CD4-positive, alpha-beta T cell (primary cell): ENCODE measurements at regions not wholly inside any gene's neighbourhood (a gene's known extent, or its start where the extent isn't known, plus 50 kb on each side); places are given as distances from the start of the nearest gene placed in this dataset.

Experiments
- ATAC-seq: fragments of 200-7000 bp; cut with Tn5 transposase; one replicate; pipeline ENCODE4 v1.10.0; 2022; ENCODE audit warnings: mild to moderate bottlenecking; ENCODE audit not compliant: poor library complexity
- CTCF ChIA-PET: fragments of 350-600 bp; sonication (Branson Sonifier 250); formaldehyde crosslinking; loops from one replicate; lab custom pipeline; 2021; ENCODE audit warnings: antibody characterized with exemption, inconsistent platforms; lab: Charles Lee
- POLR2A ChIA-PET: fragments of 350-600 bp; sonication (Branson Sonifier 250); formaldehyde crosslinking; loops from one replicate; lab custom pipeline; 2021; ENCODE audit warnings: antibody characterized with exemption, inconsistent platforms; lab: Charles Lee
- DNase-seq, 14 experiments: peaks; one replicate each; pipeline ENCODE4 v3.0.0-alpha.2; 2013 to 2020; ENCODE audit warnings: mixed read lengths in 2 of 14
- H3K27ac ChIP-seq, 2 donors: one replicate each; pipeline versions ENCODE4 v1.5.1 to v1.7.0; 2013; ENCODE audit warnings: low read length in 2 of 2, low read depth in 1 of 2, mild to moderate bottlenecking in 1 of 2
- H3K27me3 ChIP-seq, 2 experiments: 1 replicate in 1 of 2; 2 replicates in 1 of 2; pipeline versions ENCODE4 v1.6.1 to v1.7.0; 2013; ENCODE audit warnings: low read length in 2 of 2, control low read depth in 1 of 2, mild to moderate bottlenecking in 1 of 2, moderate library complexity in 1 of 2; ENCODE audit not compliant: insufficient read depth in 2 of 2, control insufficient read depth in 1 of 2
- H3K36me3 ChIP-seq: one replicate; pipeline ENCODE4 v1.6.1; 2013; ENCODE audit warnings: low read length, control low read depth; ENCODE audit not compliant: insufficient read depth
- H3K4me1 ChIP-seq: one replicate; pipeline ENCODE4 v1.6.1; 2013; ENCODE audit warnings: low read length, control low read depth; ENCODE audit not compliant: insufficient read depth
- H3K4me3 ChIP-seq: one replicate; pipeline ENCODE4 v1.5.1; 2013; ENCODE audit warnings: mild to moderate bottlenecking, low read length, moderate library complexity
- H3K9me3 ChIP-seq, 2 experiments: 1 replicate in 1 of 2; 2 replicates in 1 of 2; pipeline versions ENCODE4 v1.6.1 to v1.7.0; 2013; ENCODE audit warnings: low read length in 2 of 2, mild to moderate bottlenecking in 2 of 2, control low read depth in 1 of 2, moderate library complexity in 1 of 2; ENCODE audit not compliant: control insufficient read depth in 1 of 2, insufficient read depth in 1 of 2
- H3K27ac Mint-ChIP-seq: one replicate; pipeline ENCODE4 v1.8.0; 2020; ENCODE audit warnings: mixed read lengths
- H3K27me3 Mint-ChIP-seq: one replicate; pipeline ENCODE4 v1.8.0; 2021; ENCODE audit warnings: mixed read lengths
- H3K36me3 Mint-ChIP-seq: one replicate; pipeline ENCODE4 v1.8.0; 2021; ENCODE audit warnings: low read depth, mixed read lengths
- H3K4me1 Mint-ChIP-seq: one replicate; pipeline ENCODE4 v1.8.0; 2021; ENCODE audit warnings: low read depth, mixed read lengths
- H3K4me3 Mint-ChIP-seq: one replicate; pipeline ENCODE4 v1.8.0; 2020; ENCODE audit warnings: mild to moderate bottlenecking, mixed read lengths
- H3K9me3 Mint-ChIP-seq: one replicate; pipeline ENCODE4 v1.8.0; 2020; ENCODE audit warnings: mixed read lengths
- CTCF ChIP-seq: fragments of 200-600 bp; IDR thresholded peaks from one replicate; pipeline ENCODE4 v1.8.0; 2022; ENCODE audit warnings: antibody characterized with exemption, mild to moderate bottlenecking
- intact Hi-C, 2 experiments: fragments of 100-400 bp; cut with DNase I in 1 of 2; cut with micrococcal nuclease in 1 of 2; formaldehyde crosslinking; loops; one replicate each; pipeline versions ENCODE4 v1.15.1 to v1.9.0; 2023 to 2025; cut with DNase I, micrococcal nuclease

GRCh38 chr18:55100817-55101457 is 141.7 kb upstream of the CCDC68 start:
- Histone ChIP-seq H3K4me1 (no peaks in the 10 kb centered on the region), H3K4me3 (no peak overlapping the region), H3K27me3 (peaks cover 0 to 3% of the 10 kb centered on the region in 2 experiments), H3K9me3 (peaks cover 0 to 6% of the 10 kb centered on the region in 2 experiments), H3K27ac (no peak overlapping the region), H3K36me3 (no peaks in the 10 kb centered on the region)
- intact Hi-C loops: no loop called here
- DNase-seq (no peak), ATAC-seq (no peak)
- TF ChIP-seq CTCF: no peak
- H3K36me3 Mint-ChIP-seq: no peaks in the 10 kb centered on the region
- H3K4me1 Mint-ChIP-seq: no peaks in the 10 kb centered on the region
- CTCF ChIA-PET: interaction anchor here (0.5 kb wide), 1 partner anchor 86 kb away, joined by 6 read pairs; no protein-coding TSS in a partner anchor
- peaks cover 8% of the 10 kb centered on the region for H3K27me3 Mint-ChIP-seq
- no peak overlapping the region for H3K4me3 Mint-ChIP-seq
- POLR2A ChIA-PET: no interaction called here
- H3K9me3 Mint-ChIP-seq: no peaks in the 10 kb centered on the region
- no peak overlapping the region for H3K27ac Mint-ChIP-seq

- Histone ChIP-seq H3K4me1 (no peaks in the 10 kb centered on the region), H3K27me3 (peaks cover 0 to 3% of the 10 kb centered on the region in 2 experiments), H3K27ac (no peak overlapping the region), H3K4me3 (no peak overlapping the region), H3K36me3 (no peaks in the 10 kb centered on the region), H3K9me3 (peaks cover 0 to 4% of the 10 kb centered on the region in 2 experiments)
- peaks cover 4% of the 10 kb centered on the region for H3K27me3 Mint-ChIP-seq
- H3K27ac Mint-ChIP-seq: no peak overlapping the region
- no peak for ATAC-seq
- H3K9me3 Mint-ChIP-seq: no peaks in the 10 kb centered on the region
- H3K4me3 Mint-ChIP-seq: no peak overlapping the region
- intact Hi-C loops: no loop called here
- no peaks in the 10 kb centered on the region for H3K4me1 Mint-ChIP-seq
- ChIA-PET POLR2A (no interaction called here), CTCF (no interaction called here)
- no peaks in the 10 kb centered on the region for H3K36me3 Mint-ChIP-seq
- no peak for TF ChIP-seq CTCF
- no peak for DNase-seq
Observed at GRCh38 chr18:55097456-55098170, 138.4 kb upstream of the CCDC68 start.

GRCh38 chr18:55096263-55096951 is 137.1 kb upstream of the CCDC68 start:
- H3K9me3 Mint-ChIP-seq: no peaks in the 10 kb centered on the region
- no peak overlapping the region for H3K27ac Mint-ChIP-seq
- intact Hi-C loops: no loop called here
- H3K4me3 Mint-ChIP-seq: no peak overlapping the region
- H3K27me3 Mint-ChIP-seq: peaks cover 4% of the 10 kb centered on the region
- POLR2A ChIA-PET: no interaction called here
- DNase-seq (no peak), ATAC-seq (no peak)
- TF ChIP-seq CTCF: no peak
- Histone ChIP-seq H3K27ac (no peak overlapping the region), H3K36me3 (no peaks in the 10 kb centered on the region), H3K4me3 (no peak overlapping the region), H3K27me3 (peaks cover 0 to 3% of the 10 kb centered on the region in 2 experiments), H3K9me3 (peaks cover 0 to 4% of the 10 kb centered on the region in 2 experiments), H3K4me1 (no peaks in the 10 kb centered on the region)
- H3K36me3 Mint-ChIP-seq: no peaks in the 10 kb centered on the region
- no peaks in the 10 kb centered on the region for H3K4me1 Mint-ChIP-seq
- CTCF ChIA-PET: no interaction called here
